H1 (cell line): ENCODE measurements at regions not wholly inside any gene's neighbourhood (a gene's known extent, or its start where the extent isn't known, plus 50 kb on each side); places are given as distances from the start of the nearest gene placed in this dataset.

Source experiments
- CTCF ChIA-PET: fragments of 300-600 bp; sonication (Branson Sonifier 250); formaldehyde crosslinking; loops from one replicate; lab custom pipeline; 2021; ENCODE audit not compliant: partially characterized antibody; lab: Charles Lee
- POLR2A ChIA-PET: fragments of 300-600 bp; sonication (Branson Sonifier 250); formaldehyde crosslinking; loops from one replicate; lab custom pipeline; 2021; ENCODE audit warnings: inconsistent platforms; ENCODE audit not compliant: partially characterized antibody; lab: Charles Lee
- DNase-seq, 2 experiments: peaks; one replicate each; pipeline versions ENCODE4 v3.0.0 to v3.0.0-alpha.2; 2010 to 2022; ENCODE audit warnings: low spot score in 2 of 2, low read depth in 1 of 2, mixed read lengths in 1 of 2
- FAIRE-seq: peaks from 2 replicates; lab custom pipeline; 2011; peaks lifted over from hg19 to GRCh38; lab: Jason Lieb, UNC
- H2AFZ ChIP-seq: 2 replicates; pipeline ENCODE4 v1.8.1; 2012; ENCODE audit warnings: low read length, inconsistent platforms
- H2AK5ac ChIP-seq: 2 replicates; pipeline ENCODE4 v1.6.1; 2013; ENCODE audit warnings: low read depth, low read length
- H2BK120ac ChIP-seq: replicated peaks from 2 replicates; pipeline ENCODE3; 2013; ENCODE audit warnings: low read depth, low read length, inconsistent platforms
- H2BK12ac ChIP-seq: 2 replicates; pipeline ENCODE4 v1.6.1; 2013; ENCODE audit warnings: low read depth, low read length
- H2BK15ac ChIP-seq: 2 replicates; pipeline ENCODE4 v1.6.1; 2013; ENCODE audit warnings: low read length
- H2BK20ac ChIP-seq: 2 replicates; pipeline ENCODE4 v1.6.1; 2013; ENCODE audit warnings: low read length
- H2BK5ac ChIP-seq: 2 replicates; pipeline ENCODE4 v1.6.1; 2013; ENCODE audit warnings: low read depth, low read length
- H3K14ac ChIP-seq: 2 replicates; pipeline ENCODE4 v1.6.1; 2013; ENCODE audit warnings: inconsistent platforms; ENCODE audit not compliant: insufficient read length
- H3K18ac ChIP-seq: 2 replicates; pipeline ENCODE4 v1.6.1; 2013; ENCODE audit warnings: low read length; ENCODE audit errors: extremely low read depth
- H3K23ac ChIP-seq: 2 replicates; pipeline ENCODE4 v1.6.1; 2013; ENCODE audit warnings: inconsistent platforms; ENCODE audit not compliant: insufficient read length
- H3K23me2 ChIP-seq: 2 replicates; pipeline ENCODE4 v1.6.1; 2013; ENCODE audit warnings: low read depth, low read length
- H3K27ac ChIP-seq: 2 replicates; pipeline ENCODE4 v1.6.1; 2011; ENCODE audit warnings: low read depth, low read length, inconsistent platforms
- H3K27me3 ChIP-seq, 4 experiments: replicated peaks in 1 of 4; 1 replicate in 1 of 4; 2 replicates in 3 of 4; pipeline versions ENCODE4 v1.6.1 to v1.8.1; 2011 to 2013; ENCODE audit warnings: low read length in 3 of 4, mild to moderate bottlenecking in 3 of 4, inconsistent platforms in 2 of 4, mixed read lengths in 2 of 4, moderate library complexity in 1 of 4; ENCODE audit not compliant: control insufficient read depth in 3 of 4, insufficient read depth in 3 of 4; ENCODE audit errors: extremely low read depth in 1 of 4
- H3K36me3 ChIP-seq, 4 experiments: 2 replicates each; pipeline versions ENCODE4 v1.6.1 to v1.8.1; 2011 to 2013; ENCODE audit warnings: mild to moderate bottlenecking in 4 of 4, low read length in 3 of 4, moderate library complexity in 2 of 4, control low read depth in 1 of 4, inconsistent platforms in 1 of 4; ENCODE audit not compliant: insufficient read depth in 4 of 4, control insufficient read depth in 2 of 4
- H3K4ac ChIP-seq: replicated peaks from 2 replicates; pipeline ENCODE3; 2013; ENCODE audit warnings: low read length, low read depth, mixed read lengths, inconsistent platforms; ENCODE audit not compliant: insufficient read length
- H3K4me1 ChIP-seq, 4 experiments: replicated peaks in 1 of 4; 1 replicate in 1 of 4; 2 replicates in 3 of 4; pipeline versions ENCODE4 v1.6.1 to v1.8.1; 2011 to 2013; ENCODE audit warnings: low read length in 3 of 4, inconsistent platforms in 2 of 4, mixed read lengths in 1 of 4; ENCODE audit not compliant: insufficient read depth in 4 of 4, control insufficient read depth in 3 of 4
- H3K4me2 ChIP-seq, 2 experiments: 2 replicates each; pipeline versions ENCODE4 v1.6.1 to v1.8.1; 2011 to 2013; ENCODE audit warnings: low read depth in 2 of 2, low read length in 2 of 2, control low read depth in 1 of 2, inconsistent platforms in 1 of 2, mild to moderate bottlenecking in 1 of 2; ENCODE audit not compliant: insufficient read depth in 1 of 2
- H3K4me3 ChIP-seq, 4 experiments: fragments of 200-600, 300-600 bp in 1 of 4; sonication (generic), shearing (Covaris generic), sonication (Bioruptor Twin) in 1 of 4; 2 replicates each; pipeline versions ENCODE4 v1.5.1 to v1.8.1; 2011 to 2016; ENCODE audit warnings: low read length in 4 of 4, low read depth in 3 of 4, control low read depth in 2 of 4, inconsistent platforms in 2 of 4, mild to moderate bottlenecking in 2 of 4, mixed read lengths in 1 of 4, moderate library complexity in 1 of 4; ENCODE audit not compliant: insufficient read depth in 2 of 4; ENCODE audit errors: extremely low read depth in 1 of 4
- H3K56ac ChIP-seq: replicated peaks from 2 replicates; pipeline ENCODE3; 2013; ENCODE audit warnings: low read depth, mild to moderate bottlenecking, mixed read lengths, low read length, inconsistent platforms; ENCODE audit not compliant: insufficient read length
- H3K79me1 ChIP-seq: 2 replicates; pipeline ENCODE4 v1.6.1; 2013; ENCODE audit warnings: low read depth, low read length, control low read depth
- H3K79me2 ChIP-seq, 2 experiments: 2 replicates each; pipeline versions ENCODE4 v1.6.1 to v1.8.1; 2012 to 2013; ENCODE audit warnings: low read length in 2 of 2, mild to moderate bottlenecking in 2 of 2, inconsistent platforms in 1 of 2; ENCODE audit not compliant: insufficient read depth in 2 of 2, control insufficient read depth in 1 of 2
- H3K9ac ChIP-seq, 4 experiments: replicated peaks in 1 of 4; 1 replicate in 1 of 4; 2 replicates in 3 of 4; pipeline versions ENCODE4 v1.6.1 to v1.8.1; 2011 to 2013; ENCODE audit warnings: low read depth in 3 of 4, low read length in 3 of 4, control low read depth in 2 of 4, mild to moderate bottlenecking in 2 of 4, moderate library complexity in 2 of 4, inconsistent platforms in 1 of 4; ENCODE audit errors: extremely low read depth in 1 of 4
- H3K9me3 ChIP-seq, 2 experiments: 2 replicates each; pipeline versions ENCODE4 v1.6.1 to v1.8.1; 2012 to 2013; ENCODE audit warnings: mild to moderate bottlenecking in 2 of 2, moderate library complexity in 2 of 2, control low read depth in 1 of 2, inconsistent platforms in 1 of 2, low read depth in 1 of 2, low read length in 1 of 2, mixed read lengths in 1 of 2; ENCODE audit not compliant: insufficient read depth in 2 of 2
- H4K20me1 ChIP-seq, 2 experiments: replicated peaks in 1 of 2; 2 replicates each; pipeline versions ENCODE3 to v1.8.1; 2011 to 2013; ENCODE audit warnings: inconsistent platforms in 2 of 2, low read length in 2 of 2, mild to moderate bottlenecking in 1 of 2; ENCODE audit not compliant: insufficient read depth in 2 of 2, control insufficient read depth in 1 of 2
- H4K5ac ChIP-seq: 2 replicates; pipeline ENCODE4 v1.6.1; 2013; ENCODE audit warnings: low read length, low read depth, mixed read lengths, inconsistent platforms; ENCODE audit not compliant: insufficient read length
- H4K8ac ChIP-seq: 2 replicates; pipeline ENCODE4 v1.8.0; 2013; ENCODE audit warnings: mild to moderate bottlenecking, moderate library complexity, low read length, inconsistent platforms; ENCODE audit not compliant: insufficient read depth; ENCODE audit errors: extremely low read depth
- H4K91ac ChIP-seq: replicated peaks from 2 replicates; pipeline ENCODE3; 2013; ENCODE audit warnings: low read length, mixed read lengths, inconsistent platforms; ENCODE audit not compliant: insufficient read length
- BACH1 ChIP-seq: IDR thresholded peaks from 2 replicates; pipeline ENCODE4 v1.6.1; 2012; ENCODE audit warnings: low read length, improper control_type of control experiment
- CBX8 ChIP-seq: fragments of 300-800, 300-1000 bp; sonication (generic); IDR thresholded peaks from 2 replicates; pipeline ENCODE4 v1.7.1; 2016; ENCODE audit warnings: low read depth, low read length, borderline replicate concordance
- CEBPB ChIP-seq: IDR thresholded peaks from 2 replicates; pipeline ENCODE4 v1.6.1; 2012; ENCODE audit warnings: low read depth, low read length
- CHD2 ChIP-seq: IDR thresholded peaks from 2 replicates; pipeline ENCODE4 v1.6.1; 2012; ENCODE audit warnings: low read length, improper control_type of control experiment
- CREB1 ChIP-seq: IDR thresholded peaks from 2 replicates; pipeline ENCODE4 v1.6.1; 2012; ENCODE audit warnings: inconsistent platforms
- FOSL1 ChIP-seq: IDR thresholded peaks from 2 replicates; pipeline ENCODE4 v1.6.1; 2011; ENCODE audit warnings: mild to moderate bottlenecking, low read depth, low read length, moderate library complexity; ENCODE audit not compliant: insufficient read depth
- JUN ChIP-seq: IDR thresholded peaks from 2 replicates; pipeline ENCODE4 v1.6.1; 2011; ENCODE audit warnings: low read depth, mild to moderate bottlenecking, improper control_type of control experiment, low read length
- JUND ChIP-seq: IDR thresholded peaks from 2 replicates; pipeline ENCODE4 v1.6.1; 2011; ENCODE audit warnings: mild to moderate bottlenecking, improper control_type of control experiment, low read length
- SP2 ChIP-seq: IDR thresholded peaks from 2 replicates; pipeline ENCODE4 v1.6.1; 2012; ENCODE audit warnings: mild to moderate bottlenecking, low read length, inconsistent platforms
- TBP ChIP-seq: IDR thresholded peaks from 2 replicates; pipeline ENCODE4 v1.6.1; 2011; ENCODE audit warnings: low read depth, low read length, improper control_type of control experiment
- TCF12 ChIP-seq: IDR thresholded peaks from 2 replicates; pipeline ENCODE4 v1.6.1; 2011; ENCODE audit warnings: low read depth, mild to moderate bottlenecking, low read length
- WGBS, 2 experiments: shearing (Covaris generic) in 1 of 2; methylation state at CpG; one replicate each; pipeline versions ENCODE4 v1.1.6 to v1.1.7; 2013 to 2015; ENCODE audit warnings: low lambda C conversion rate in 2 of 2, mixed read lengths in 2 of 2, inconsistent platforms in 1 of 2, low coverage in 1 of 2, missing lambda C conversion rate in 1 of 2; ENCODE audit not compliant: insufficient replicate concordance in 2 of 2, insufficient coverage in 1 of 2, insufficient read length in 1 of 2; ENCODE audit errors: extremely low coverage in 1 of 2, missing lambda C conversion rate in 1 of 2; 5-methylcytosine and 5-hydroxymethylcytosine counted together
- TF ChIP-seq, protein P1 (sequence below): IDR thresholded peaks from 2 replicates; pipeline ENCODE4 v1.6.1; 2012; ENCODE audit warnings: low read length, inconsistent platforms

DNA sequence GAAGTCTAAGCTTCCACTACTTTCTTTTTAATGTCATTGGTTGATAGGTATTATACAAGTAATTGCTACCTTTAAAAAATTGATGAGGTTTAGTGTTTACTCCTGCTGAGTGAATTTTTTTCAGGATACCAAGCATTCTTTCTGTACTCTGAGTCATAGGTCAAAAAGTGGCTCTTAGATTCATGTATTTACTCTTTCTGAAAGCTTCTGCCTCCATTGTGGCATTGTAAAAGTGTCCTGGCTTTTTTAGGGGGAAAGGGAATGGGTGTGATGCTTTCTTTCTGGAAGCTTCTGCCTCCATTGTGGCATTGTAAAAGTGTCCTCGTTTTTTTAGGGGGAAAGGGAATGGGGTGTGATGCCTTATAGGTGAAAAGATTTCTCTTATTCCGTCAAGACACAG, 286.5 kb downstream of the LPIN1 start:
- CTCF ChIA-PET, result interaction anchor here (1.2 kb wide), 1 partner anchor 15 kb away, joined by 5 read pairs; no protein-coding TSS in a partner anchor
- Histone ChIP-seq H2BK20ac (no peak overlapping the region), H2BK5ac (no peak overlapping the region), H3K4me3 (no peak overlapping the region), H2AFZ (no peak overlapping the region), H3K27ac (no peak overlapping the region), H3K79me1 (no peaks in the 10 kb centered on the region), H3K18ac (no peak overlapping the region), H3K23me2 (no peaks in the 10 kb centered on the region), H3K23ac (no peak overlapping the region), H2AK5ac (no peak overlapping the region), H4K8ac (no peak overlapping the region), H3K56ac (no peak overlapping the region), H3K4me1 (0 out of 7 replicates have a peak, but pooled peaks cover 0 to 2% (median 0%) of the 10 kb centered on the region in 4 experiments), H3K36me3 (no peaks in the 10 kb centered on the region), H2BK12ac (no peak overlapping the region), H2BK15ac (no peak overlapping the region), H4K91ac (no peak overlapping the region), H3K9ac (no peak overlapping the region), H3K79me2 (no peaks in the 10 kb centered on the region), H3K9me3 (no peaks in the 10 kb centered on the region), H3K4ac (no peak overlapping the region), H4K5ac (no peak overlapping the region), H3K27me3 (no peaks in the 10 kb centered on the region), H4K20me1 (no peaks in the 10 kb centered on the region), H3K4me2 (no peak overlapping the region), H3K14ac (no peak overlapping the region), H2BK120ac (no peak overlapping the region)
- 89% methylated on average over 2 of the region's 2 CpGs; no CpG with 5 or more reads in 1 of the 2 experiments for WGBS, 2 experiments
- POLR2A ChIA-PET, result no interaction called here
- FAIRE-seq, result no peak
- no peak for TF ChIP-seq SP2
- no peak for TF ChIP-seq CBX8
- TF ChIP-seq FOSL1, result no peak
- no peak for TF ChIP-seq CHD2
- TF ChIP-seq TCF12, result no peak
- no peak for TF ChIP-seq JUN
- no peak for TF ChIP-seq BACH1
- TF ChIP-seq CEBPB, result no peak
- TF ChIP-seq JUND, result no peak
- TF ChIP-seq, protein P1, sequence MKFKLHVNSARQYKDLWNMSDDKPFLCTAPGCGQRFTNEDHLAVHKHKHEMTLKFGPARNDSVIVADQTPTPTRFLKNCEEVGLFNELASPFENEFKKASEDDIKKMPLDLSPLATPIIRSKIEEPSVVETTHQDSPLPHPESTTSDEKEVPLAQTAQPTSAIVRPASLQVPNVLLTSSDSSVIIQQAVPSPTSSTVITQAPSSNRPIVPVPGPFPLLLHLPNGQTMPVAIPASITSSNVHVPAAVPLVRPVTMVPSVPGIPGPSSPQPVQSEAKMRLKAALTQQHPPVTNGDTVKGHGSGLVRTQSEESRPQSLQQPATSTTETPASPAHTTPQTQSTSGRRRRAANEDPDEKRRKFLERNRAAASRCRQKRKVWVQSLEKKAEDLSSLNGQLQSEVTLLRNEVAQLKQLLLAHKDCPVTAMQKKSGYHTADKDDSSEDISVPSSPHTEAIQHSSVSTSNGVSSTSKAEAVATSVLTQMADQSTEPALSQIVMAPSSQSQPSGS, result no peak
- TF ChIP-seq TBP, result no peak
- no peak for TF ChIP-seq CREB1
- DNase-seq, result no peak
